Activated naive CD4-positive, alpha-beta T cell (primary cell): ENCODE measurements at regions not wholly inside any gene's neighbourhood (a gene's known extent, or its start where the extent isn't known, plus 50 kb on each side); places are given as distances from the start of the nearest gene placed in this dataset.
A peak's percentile ranks its signal among the peaks of the same experiment; 100 is the strongest.

ENCODE experiments used
- DNase-seq, 4 experiments: peaks; one replicate each; lab custom pipeline; 2025; lab: John Stamatoyannopoulos, UW

- DNase-seq, result no peak
These were observed 71.7 kb upstream of the RAD23B start for GRCh38 chr9:107211284-107211923.

- DNase-seq, result no peak
These were observed 70.5 kb upstream of the RAD23B start for GRCh38 chr9:107212613-107213012.

GRCh38 chr9:107213080-107213479 lies 70.0 kb upstream of the RAD23B start:
- DNase-seq, result no peak

- DNase-seq, result peak in 1 of 4 experiments; percentile 0
These were observed 69.5 kb upstream of the RAD23B start for GRCh38 chr9:107213561-107214028.

GRCh38 chr9:107214381-107214780 lies 68.7 kb upstream of the RAD23B start:
- no peak for DNase-seq

GRCh38 chr9:107214915-107215314 lies 68.2 kb upstream of the RAD23B start:
- DNase-seq, result no peak

- no peak for DNase-seq
These were observed 67.7 kb upstream of the RAD23B start for GRCh38 chr9:107215381-107215780.

- DNase-seq, result no peak
These were observed 66.8 kb upstream of the RAD23B start for GRCh38 chr9:107216329-107216728.

GRCh38 chr9:107218829-107219485 lies 64.1 kb upstream of the RAD23B start:
- no peak for DNase-seq

GRCh38 chr9:107219486-107220077 lies 63.5 kb upstream of the RAD23B start:
- DNase-seq, result no peak

GRCh38 chr9:107221321-107221720 lies 61.8 kb upstream of the RAD23B start:
- no peak for DNase-seq

- no peak for DNase-seq
These were observed 61.0 kb upstream of the RAD23B start for GRCh38 chr9:107222020-107222522.

GRCh38 chr9:107223381-107223780 lies 59.7 kb upstream of the RAD23B start:
- no peak for DNase-seq

GRCh38 chr9:107224252-107224651 lies 58.8 kb upstream of the RAD23B start:
- no peak for DNase-seq

GRCh38 chr9:107226421-107226820 lies 56.7 kb upstream of the RAD23B start:
- no peak for DNase-seq

GRCh38 chr9:107227774-107228173 lies 55.3 kb upstream of the RAD23B start:
- no peak for DNase-seq

- no peak for DNase-seq
These were observed 54.5 kb upstream of the RAD23B start for GRCh38 chr9:107228496-107229039.

GRCh38 chr9:107229241-107229741 lies 53.8 kb upstream of the RAD23B start:
- DNase-seq, result no peak
